NOMO-1 (cell line): ENCODE measurements at regions not wholly inside any gene's neighbourhood (a gene's known extent, or its start where the extent isn't known, plus 50 kb on each side); places are given as distances from the start of the nearest gene placed in this dataset.

Experiments used
- DNase-seq, 2 experiments: peaks; one replicate each; lab custom pipeline; 2025; ENCODE audit not compliant: unreplicated experiment in 2 of 2; lab: John Stamatoyannopoulos, UW

DNA sequence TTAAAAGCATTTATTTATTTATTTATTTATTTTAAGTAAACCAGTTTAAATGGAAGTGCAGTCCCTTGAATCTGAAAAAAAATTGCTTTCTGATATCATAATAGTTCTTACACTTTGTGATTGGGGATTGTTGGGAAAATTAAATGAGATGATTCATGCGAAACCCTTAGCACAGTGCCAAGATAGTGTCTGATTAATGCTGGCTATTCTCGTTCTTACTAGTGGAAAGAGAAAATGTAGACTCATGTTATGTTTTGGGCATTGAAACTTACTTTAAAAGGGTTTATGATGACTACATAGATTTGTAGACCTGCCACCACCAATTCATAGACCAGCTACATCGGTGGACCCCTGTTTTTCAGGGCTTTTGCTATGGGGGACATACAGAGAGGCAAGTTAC lies 229.2 kb upstream of the ZFP64 start:
- no peak for DNase-seq

- no peak for DNase-seq
These were observed 227.6 kb upstream of the ZFP64 start for GRCh38 chr20:52419205-52419604.

GRCh38 chr20:52416953-52417352 lies 225.4 kb upstream of the ZFP64 start:
- DNase-seq, result no peak

- no peak for DNase-seq
These were observed 220.0 kb upstream of the ZFP64 start for GRCh38 chr20:52411611-52412010.

DNA sequence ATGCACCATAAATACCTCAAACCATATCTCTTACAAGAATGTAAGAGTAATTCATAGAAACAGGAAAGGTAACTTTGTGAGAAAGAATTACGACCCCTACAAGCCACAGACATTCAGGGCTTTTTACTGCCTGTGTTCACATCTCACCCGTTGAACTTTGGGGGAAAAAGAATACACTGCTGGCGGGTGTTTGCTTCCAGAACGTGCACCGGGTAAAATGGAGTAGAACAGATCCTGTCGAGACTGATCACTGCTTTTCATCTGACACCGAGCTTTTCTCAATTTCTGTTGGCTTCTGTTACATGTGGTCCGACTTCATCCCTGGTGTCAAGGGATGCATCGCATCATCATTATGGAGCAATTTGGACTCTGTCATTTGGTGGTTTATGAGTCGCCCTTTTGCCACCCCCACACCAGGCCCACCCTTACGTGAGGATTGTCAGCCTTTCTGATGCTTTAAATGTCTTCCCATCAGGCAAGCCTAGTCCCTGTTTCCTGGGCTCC lies 219.2 kb upstream of the ZFP64 start:
- DNase-seq, result no peak

DNA sequence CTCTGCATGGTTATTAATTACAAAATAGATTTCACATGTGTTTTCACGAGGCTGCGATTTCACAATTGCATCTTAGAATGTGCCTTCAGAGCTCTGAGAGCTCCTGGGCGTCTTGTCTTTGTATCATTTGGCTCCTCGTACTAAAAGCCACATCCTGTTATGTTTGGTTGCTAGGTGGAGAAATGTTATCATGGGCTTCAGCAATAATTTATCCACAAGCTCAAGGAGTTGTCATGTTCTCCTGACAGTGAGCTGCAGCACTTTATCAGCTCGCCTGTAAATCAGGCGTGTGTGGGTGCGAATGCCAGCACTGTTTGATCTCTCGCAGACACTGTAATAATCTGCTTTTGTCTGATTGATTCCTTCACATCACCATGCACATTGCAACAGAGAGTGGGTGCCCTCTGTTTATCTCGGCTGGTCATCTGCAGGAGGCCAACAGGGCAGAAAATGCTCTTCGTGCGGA lies 218.6 kb upstream of the ZFP64 start:
- peak; percentile 69 to 94 for DNase-seq

DNA sequence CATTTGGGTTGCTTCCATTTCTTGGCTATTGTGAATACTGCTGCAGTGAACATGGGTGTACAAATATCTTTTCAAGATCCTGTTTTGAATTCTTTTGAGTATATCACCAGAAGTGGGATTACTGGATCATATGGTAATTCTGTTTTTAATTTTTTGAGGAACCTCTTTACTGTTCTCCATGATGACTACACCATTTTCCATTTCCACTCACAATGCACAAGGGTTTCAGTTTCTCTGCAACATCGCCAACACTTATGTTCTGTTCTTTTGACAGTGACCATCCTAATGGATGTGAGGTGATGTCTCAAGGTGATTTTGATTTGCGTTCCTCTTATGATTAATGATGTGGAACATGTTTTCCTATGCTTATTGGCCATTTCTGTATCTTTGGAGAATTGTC lies 214.4 kb upstream of the ZFP64 start:
- peak in 1 of 2 experiments; percentile 39 for DNase-seq

DNA sequence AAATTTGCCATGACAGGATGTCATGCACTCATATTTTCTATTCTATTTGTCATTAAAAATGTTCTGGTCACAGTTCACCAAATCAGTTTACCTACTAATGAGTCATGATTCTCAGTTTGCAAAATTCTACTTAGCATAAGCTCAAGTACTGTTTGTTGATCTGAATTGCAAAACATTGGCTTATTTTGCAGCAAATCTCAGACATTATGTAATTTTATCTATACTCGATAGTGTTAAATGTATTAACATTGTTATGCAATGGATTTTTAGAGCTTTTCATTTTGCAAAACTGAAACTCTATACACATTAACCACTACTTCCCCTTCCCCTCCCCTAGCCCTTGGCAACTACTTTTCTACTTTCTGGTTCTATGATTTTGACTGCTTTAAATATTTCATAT lies 213.8 kb upstream of the ZFP64 start:
- peak; percentile 87 to 96 for DNase-seq

- no peak for DNase-seq
These were observed 213.1 kb upstream of the ZFP64 start for GRCh38 chr20:52404671-52405070.

DNA sequence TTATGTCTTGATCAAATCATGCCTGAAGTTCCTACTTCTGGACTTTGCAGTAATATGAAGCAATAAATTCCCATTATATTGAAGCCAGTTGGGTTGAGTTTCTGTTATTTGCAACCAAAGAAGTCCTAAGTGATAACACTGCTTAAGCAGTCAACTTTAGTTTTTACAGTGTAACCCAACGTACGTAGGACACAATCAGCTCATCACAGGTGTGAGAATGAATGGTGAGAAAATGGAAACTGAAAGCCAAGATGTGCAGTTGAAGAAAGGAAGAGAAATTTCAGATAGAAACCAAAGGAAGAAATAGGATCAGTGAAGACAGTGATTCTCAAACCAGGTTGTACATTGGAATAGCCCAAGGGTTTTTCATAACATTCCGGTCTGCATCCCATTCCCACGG lies 211.4 kb upstream of the ZFP64 start:
- no peak for DNase-seq

DNA sequence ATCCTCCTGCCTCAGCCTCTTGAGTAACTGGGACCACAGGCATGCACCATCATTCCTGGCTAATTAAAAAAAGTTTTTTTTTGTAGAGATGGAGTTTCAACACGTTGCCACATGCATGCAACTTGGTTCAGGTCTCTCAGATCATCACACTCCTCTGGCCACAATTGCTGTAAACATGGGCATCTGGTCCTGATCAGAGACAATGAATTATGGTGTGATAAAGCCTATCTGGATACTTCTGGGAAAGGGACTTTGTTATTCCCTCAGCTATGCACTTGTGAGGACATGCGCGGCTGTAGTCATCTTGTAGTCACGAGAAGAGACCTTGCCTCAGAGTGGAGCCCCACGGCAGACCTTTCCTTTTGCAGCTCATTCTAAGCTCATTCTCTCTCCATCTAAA lies 210.9 kb upstream of the ZFP64 start:
- no peak for DNase-seq

DNA sequence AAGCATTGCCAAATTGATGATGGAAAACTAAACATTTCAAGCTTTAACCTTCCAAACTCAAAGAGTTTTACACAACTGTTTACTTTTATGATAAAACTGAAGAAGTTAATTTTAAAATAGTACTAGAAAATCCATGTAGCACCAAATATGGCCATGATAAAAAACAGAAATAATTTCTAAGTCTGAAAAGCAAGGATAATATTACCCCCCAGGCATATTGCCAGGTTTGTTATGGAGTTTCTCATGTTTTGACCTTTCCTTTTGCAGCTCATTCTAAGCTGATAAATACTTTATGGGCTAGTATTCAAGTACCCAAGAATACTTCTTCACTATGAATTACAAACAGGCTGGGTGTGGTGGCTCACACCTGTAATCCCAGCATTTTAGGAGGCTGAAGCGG lies 209.9 kb upstream of the ZFP64 start:
- DNase-seq, result no peak

DNA sequence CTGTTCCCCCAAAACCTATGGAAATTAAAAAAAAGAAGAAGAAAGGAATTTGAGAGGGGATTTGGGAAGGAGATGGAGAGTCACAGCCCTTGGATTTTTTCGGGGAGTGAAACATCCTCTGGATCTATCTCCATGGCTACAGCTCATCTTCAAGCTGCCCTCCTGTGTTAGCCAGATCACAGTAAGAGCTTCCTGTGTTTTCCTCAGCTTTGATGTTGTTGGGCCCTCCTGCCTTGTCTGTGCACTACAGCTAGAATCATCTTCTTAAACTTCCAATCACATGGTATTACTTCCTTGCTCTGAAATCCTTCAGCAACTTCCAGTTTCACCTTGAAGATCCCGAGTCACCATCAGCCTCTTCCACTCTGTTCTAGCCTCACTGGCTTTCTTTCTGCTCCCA lies 207.8 kb upstream of the ZFP64 start:
- DNase-seq, result no peak

DNA sequence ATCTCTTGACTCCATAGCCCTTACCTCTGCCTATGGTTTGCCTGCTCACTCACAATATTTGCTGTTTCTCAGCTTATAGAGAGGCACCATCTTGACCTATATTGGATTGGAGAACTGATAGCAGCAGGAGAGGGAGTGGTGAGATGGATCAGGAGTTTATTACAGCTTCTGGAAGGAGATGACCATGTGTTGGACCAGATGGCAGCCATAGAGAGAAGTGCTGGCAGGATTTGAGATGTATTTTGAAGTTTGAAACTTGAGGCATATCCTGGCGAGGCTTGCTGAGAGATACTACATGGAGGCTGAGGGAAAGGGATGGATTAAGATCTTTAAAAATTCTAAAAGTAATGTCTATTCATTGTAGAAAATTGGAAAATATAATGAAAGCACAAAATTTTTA lies 198.0 kb upstream of the ZFP64 start:
- no peak for DNase-seq

- DNase-seq, result no peak
These were observed 192.5 kb upstream of the ZFP64 start for GRCh38 chr20:52383995-52384621.

GRCh38 chr20:52382933-52383332 lies 191.4 kb upstream of the ZFP64 start:
- no peak for DNase-seq

GRCh38 chr20:52379723-52380336 lies 188.3 kb upstream of the ZFP64 start:
- no peak for DNase-seq

- no peak for DNase-seq
These were observed 180.6 kb upstream of the ZFP64 start for GRCh38 chr20:52372169-52372568.

- no peak for DNase-seq
These were observed 174.1 kb upstream of the ZFP64 start for GRCh38 chr20:52365688-52366087.

DNA sequence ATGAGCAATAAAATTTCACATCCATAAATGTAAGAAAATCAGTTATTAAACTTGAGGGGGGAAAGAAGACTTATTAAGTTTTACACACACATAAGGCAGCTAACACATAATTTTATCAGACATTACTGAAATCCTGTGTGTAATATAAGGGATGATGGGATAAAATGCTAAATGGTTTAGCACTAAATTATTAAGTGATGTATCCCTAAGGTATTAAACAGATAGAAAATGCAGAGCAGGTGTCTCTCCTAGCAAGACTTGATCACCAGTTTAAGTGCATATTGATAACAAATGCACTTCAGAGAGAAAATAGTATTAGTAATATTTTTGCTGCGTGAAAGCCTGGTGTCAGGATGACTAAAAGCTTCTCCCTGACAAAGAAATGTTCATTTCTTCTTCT lies 172.8 kb upstream of the ZFP64 start:
- DNase-seq, result no peak

DNA sequence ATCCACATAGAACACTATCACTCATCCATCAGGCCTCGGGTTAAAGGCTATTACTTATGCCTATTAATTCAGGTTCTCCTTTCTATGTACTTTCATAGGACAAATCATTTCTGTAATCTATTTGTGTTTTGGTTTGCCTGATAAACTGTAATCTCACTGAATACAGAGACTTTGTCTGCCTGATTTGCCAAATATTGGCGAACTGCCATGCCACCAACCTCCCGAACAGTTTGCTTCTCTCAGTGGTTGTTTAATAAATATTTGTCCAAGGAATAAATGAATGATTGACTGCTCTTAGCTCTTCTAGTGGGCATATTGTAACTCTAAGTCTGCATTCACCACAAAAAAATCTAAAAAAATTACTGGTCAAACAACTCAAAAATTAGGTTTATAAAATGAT lies 170.1 kb upstream of the ZFP64 start:
- DNase-seq, result no peak

GRCh38 chr20:52349806-52350205 lies 158.2 kb upstream of the ZFP64 start:
- no peak for DNase-seq

- peak in 1 of 2 experiments; percentile 49 for DNase-seq
These were observed 156.9 kb upstream of the ZFP64 start for GRCh38 chr20:52348434-52348833.
